Spleen (tissue), 7 donors: ENCODE measurements at regions not wholly inside any gene's neighbourhood (a gene's known extent, or its start where the extent isn't known, plus 50 kb on each side); places are given as distances from the start of the nearest gene placed in this dataset.

Experiments used
- CTCF ChIP-seq, 11 experiments: fragments of 200-600 bp in 7 of 11; fragments of 450-650 bp in 4 of 11; sonication (generic) in 4 of 11; IDR thresholded peaks in 8 of 11; conservative IDR thresholded peaks in 3 of 11; 1 replicate in 7 of 11; 2 replicates in 4 of 11; pipeline versions ENCODE4 v1.4.0 to v1.8.0; 2016 to 2021; ENCODE audit warnings: antibody characterized with exemption in 11 of 11, inconsistent platforms in 4 of 11, mild to moderate bottlenecking in 1 of 11
- POLR2A ChIP-seq, 3 donors: fragments of 450-650 bp; IDR thresholded peaks; one replicate each; pipeline ENCODE4 v1.5.1; 2017; ENCODE audit warnings: antibody characterized with exemption in 3 of 3, mild to moderate bottlenecking in 1 of 3
- POLR2AphosphoS5 ChIP-seq, 3 donors: sonication (generic); formaldehyde crosslinking; IDR thresholded peaks; one replicate each; pipeline ENCODE4 v1.5.1; 2017; ENCODE audit warnings: antibody characterized with exemption in 3 of 3
- donor health status: DM: no; HTN: no; CAD: no; lungs with moderate emphysema.
- donor health status: DM: no; HTN: no; CAD: no.
- donor health status: DM: no; HTN: no; CAD: no.

GRCh38 chr10:81297292-81297691, 577.7 kb upstream of the NRG3 start:
- no peak for TF ChIP-seq CTCF (IDR thresholded peaks at IDR 0.05 in 8 of 11, conservative IDR thresholded peaks at IDR 0.05 in 3 of 11)
- no peak for TF ChIP-seq POLR2A (IDR thresholded peaks at IDR 0.05)
- TF ChIP-seq POLR2AphosphoS5 (IDR thresholded peaks at IDR 0.05): no peak
